OCI-LY7 (cell line): ENCODE measurements at regions not wholly inside any gene's neighbourhood (a gene's known extent, or its start where the extent isn't known, plus 50 kb on each side); places are given as distances from the start of the nearest gene placed in this dataset.

Experiments
- CTCF ChIP-seq: fragments of 200-600 bp; sonication (generic); conservative IDR thresholded peaks from 2 replicates; pipeline ENCODE4 v1.5.1; 2014; ENCODE audit warnings: mild to moderate bottlenecking, antibody characterized with exemption, low read length, moderate library complexity, mixed read lengths
- EZH2phosphoT487 ChIP-seq: fragments of 200-600 bp; sonication (generic); IDR thresholded peaks from 2 replicates; pipeline ENCODE4 v1.6.1; 2018; ENCODE audit warnings: low read depth, borderline replicate concordance, mild to moderate bottlenecking, mixed run types, antibody characterized with exemption, low read length, moderate library complexity, mixed read lengths

GRCh38 chr7:110139056-110139455 lies 951.9 kb upstream of the LRRN3 start:
- TF ChIP-seq CTCF (no peak), EZH2phosphoT487 (no peak)
